Right lung (tissue), 2 donors: ENCODE measurements at regions not wholly inside any gene's neighbourhood (a gene's known extent, or its start where the extent isn't known, plus 50 kb on each side); places are given as distances from the start of the nearest gene placed in this dataset.
"Not testable (repeated sequence)": the region's sequence is repeated elsewhere in the genome, so short reads cannot be mapped to it uniquely, and the experiment has no call there.

Experiments
- DNase-seq, 2 donors: peaks; one replicate each; pipeline ENCODE4 v3.0.0-alpha.2; 2013

GRCh38 chr7:138220321-138220720 is 144.1 kb downstream of the AKR1D1 start:
- not testable (repeated sequence) for DNase-seq

GRCh38 chr7:138221388-138221787 is 145.1 kb downstream of the AKR1D1 start:
- DNase-seq, result not testable (repeated sequence)

- DNase-seq, result no peak
These were observed 147.2 kb downstream of the AKR1D1 start for GRCh38 chr7:138223402-138223879.

DNA sequence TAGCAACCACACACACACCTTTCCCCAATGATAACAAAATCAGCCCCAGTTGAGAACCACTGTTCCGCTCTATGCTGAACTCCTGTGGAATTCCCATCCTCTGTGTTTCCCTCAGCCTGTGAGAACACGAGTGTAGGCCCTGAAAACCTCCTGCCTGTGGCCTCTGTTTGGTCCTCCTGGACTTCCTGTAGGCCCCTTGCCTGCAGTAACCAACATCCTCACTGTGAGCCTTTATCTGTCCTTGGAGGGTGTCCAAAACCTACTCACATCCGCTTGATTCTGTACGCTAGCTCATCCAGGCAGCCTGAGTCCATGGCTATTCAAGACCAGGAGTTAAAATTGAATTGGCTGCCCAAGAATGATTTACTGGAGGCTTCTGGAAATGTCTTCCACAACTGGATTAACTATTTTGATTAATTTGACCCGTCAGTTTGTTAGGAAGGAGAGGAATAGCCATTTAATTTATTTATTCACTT is 149.8 kb downstream of the AKR1D1 start:
- DNase-seq, result no peak

- DNase-seq, result no peak
These were observed 150.6 kb downstream of the AKR1D1 start for GRCh38 chr7:138226745-138227279.

DNA sequence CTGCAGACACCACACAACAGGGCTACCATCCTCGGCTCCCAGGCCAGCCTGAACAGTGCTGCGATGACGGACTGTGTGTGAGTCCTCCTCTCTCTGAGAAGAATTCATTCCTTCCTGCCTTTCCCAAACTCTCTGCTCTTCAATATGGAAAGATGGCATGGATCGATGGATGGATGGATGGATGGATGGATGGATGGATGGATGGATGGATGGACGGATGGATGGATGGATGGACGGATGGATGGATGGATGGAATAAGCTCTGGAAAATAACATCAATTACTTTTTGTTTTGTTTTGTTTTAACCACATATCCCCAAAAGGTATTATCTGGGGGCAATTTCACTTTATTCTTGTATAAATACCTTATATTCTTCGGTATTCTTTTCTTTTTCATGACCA is 151.9 kb downstream of the AKR1D1 start:
- DNase-seq, result no peak

DNA sequence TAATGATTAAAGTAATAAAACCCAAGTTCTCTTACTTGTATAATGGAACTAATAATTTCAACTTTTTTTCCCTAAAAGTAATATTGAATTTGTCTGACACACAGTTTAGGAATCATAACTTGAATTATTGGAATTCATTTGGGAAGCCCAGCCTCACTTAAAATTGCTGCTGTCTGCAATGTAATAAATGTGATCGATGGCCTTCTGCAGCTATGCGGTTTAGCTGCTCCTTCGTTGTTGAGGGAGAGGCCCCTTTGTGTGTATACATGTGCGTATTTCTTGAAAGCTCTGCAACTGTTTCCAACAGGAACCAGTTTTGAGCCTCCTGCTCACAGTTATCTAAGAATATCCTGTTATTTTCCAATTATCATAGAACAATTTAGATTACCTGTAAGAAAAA is 152.5 kb downstream of the AKR1D1 start:
- DNase-seq, result no peak

DNA sequence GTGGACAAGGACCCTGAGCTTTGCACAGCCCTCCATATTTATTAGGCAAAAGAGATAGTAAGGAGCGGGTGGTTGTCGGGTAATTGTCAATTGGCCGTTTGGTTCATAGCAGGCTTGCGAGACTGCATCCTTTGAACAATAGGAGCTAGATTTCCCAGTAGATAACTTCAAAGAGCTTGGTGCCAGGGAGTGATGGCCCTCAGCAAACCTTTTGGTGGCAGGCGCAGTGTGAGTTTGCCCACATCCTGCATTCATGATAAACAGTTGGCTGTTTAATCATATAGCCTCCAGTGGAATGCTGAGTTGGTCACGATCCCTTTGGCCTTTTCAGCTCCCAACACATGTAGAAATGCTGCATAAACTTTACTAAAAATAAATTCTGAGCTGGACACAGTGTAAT is 156.9 kb downstream of the AKR1D1 start:
- DNase-seq, result no peak

DNA sequence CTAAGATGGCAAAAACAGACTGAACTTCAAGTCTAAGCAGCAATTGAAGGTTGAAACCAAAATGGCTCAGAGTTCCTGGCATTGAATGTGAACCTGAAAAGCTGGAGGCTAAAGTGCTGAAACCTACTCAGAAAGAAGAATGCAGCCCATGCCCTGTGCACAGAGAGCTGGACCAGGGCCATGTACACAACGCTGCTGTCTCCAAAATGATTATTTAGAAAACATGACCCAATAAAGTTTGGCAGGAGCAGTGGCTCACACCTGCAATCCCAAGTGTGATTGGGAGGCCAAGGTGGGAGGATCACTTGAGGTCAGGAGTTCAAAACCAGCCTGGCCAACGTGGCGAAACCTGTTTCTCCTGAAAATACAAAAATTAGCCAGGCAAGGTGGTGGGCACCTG is 158.9 kb downstream of the AKR1D1 start:
- DNase-seq, result no peak

DNA sequence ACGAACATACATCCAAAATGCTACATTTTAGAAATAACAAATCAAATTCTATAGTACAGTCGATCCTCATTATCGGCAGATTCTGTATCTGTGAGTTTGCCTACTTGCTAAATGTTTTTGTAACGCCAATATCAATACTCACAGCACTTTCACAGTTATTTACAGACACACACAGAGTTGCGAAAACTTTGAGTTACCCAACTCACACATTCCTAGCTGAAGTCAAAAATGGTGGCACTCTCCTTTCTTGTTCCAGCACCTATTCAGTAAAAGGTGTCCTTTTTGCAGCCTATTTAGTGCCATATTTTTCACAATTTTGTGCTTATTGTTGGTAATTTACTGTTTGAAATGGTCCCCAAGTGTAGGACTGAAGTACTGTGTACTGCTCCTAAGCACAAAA is 161.7 kb downstream of the AKR1D1 start:
- no peak for DNase-seq

- no peak for DNase-seq
These were observed 162.7 kb downstream of the AKR1D1 start for GRCh38 chr7:138238734-138239659.

DNA sequence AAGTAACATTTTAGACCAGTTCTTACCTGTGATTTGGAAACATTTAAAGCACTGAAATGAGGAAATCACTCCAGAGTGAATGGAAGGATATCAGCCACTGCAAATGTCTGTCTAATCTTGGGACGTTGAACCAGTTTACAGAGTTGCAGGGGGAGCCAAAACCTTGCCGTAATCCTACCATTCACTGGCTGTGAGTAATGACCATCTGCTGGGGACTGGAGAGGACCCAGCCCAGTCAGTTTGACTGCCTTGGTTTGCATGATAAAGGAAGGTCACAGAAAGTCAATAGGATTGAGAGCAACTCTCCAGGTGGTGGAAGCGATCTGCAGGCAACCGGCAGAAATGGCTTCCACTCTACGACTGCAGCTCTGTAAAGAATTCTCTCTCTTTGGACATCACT is 167.2 kb downstream of the AKR1D1 start:
- DNase-seq, result no peak

- no peak for DNase-seq
These were observed 167.6 kb downstream of the AKR1D1 start for GRCh38 chr7:138243836-138244235.

- no peak for DNase-seq
These were observed 168.3 kb downstream of the AKR1D1 start for GRCh38 chr7:138244606-138245005.

DNA sequence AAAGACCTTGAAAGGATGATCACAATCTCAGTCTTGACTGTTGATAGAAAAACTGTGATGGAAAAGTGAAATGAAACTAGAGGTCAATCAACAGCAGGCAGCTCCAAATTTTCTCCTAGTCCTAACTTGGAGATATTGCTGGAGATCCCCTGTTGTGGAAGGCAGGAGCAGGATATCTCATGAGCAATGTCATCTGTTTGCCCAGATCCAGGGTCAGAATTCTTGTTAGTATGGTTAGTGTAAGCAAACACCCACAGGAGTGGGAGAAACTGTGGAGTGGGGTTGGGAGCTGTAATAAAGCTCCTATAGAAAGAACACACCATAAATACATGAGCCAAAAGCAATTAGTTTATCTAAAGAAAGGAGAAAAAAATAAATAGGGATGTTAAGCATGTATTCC is 169.0 kb downstream of the AKR1D1 start:
- DNase-seq, result no peak

DNA sequence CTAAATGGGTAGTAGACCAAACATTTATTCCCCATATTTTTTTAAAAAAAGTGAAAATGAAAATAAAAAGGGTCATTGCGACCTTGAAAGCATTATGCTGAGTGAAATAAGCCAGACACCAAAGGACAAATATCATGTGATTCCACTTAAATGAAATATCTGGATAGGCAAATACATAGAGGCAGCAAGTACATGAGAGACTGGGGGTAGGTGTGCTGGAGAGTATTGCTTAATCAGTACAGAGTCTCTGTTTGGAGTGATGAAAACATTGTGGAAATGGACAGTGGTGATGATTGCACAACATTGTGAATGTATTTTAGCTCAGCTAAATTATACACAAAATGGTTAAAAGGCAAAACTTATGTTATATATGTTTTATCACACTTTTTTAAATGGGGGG is 169.4 kb downstream of the AKR1D1 start:
- no peak for DNase-seq

GRCh38 chr7:138246428-138246827 is 170.2 kb downstream of the AKR1D1 start:
- no peak for DNase-seq

GRCh38 chr7:138247081-138247480 is 170.8 kb downstream of the AKR1D1 start:
- no peak for DNase-seq

GRCh38 chr7:138247568-138248333 is 171.5 kb downstream of the AKR1D1 start:
- no peak for DNase-seq

- no peak for DNase-seq
These were observed 172.3 kb downstream of the AKR1D1 start for GRCh38 chr7:138248609-138249008.

- no peak for DNase-seq
These were observed 173.7 kb downstream of the AKR1D1 start for GRCh38 chr7:138249975-138250374.

GRCh38 chr7:138252666-138253065 is 176.4 kb downstream of the AKR1D1 start:
- not testable (repeated sequence) for DNase-seq
